Karpas-422 (cell line): ENCODE measurements at regions not wholly inside any gene's neighbourhood (a gene's known extent, or its start where the extent isn't known, plus 50 kb on each side); places are given as distances from the start of the nearest gene placed in this dataset.
"Not testable (repeated sequence)": the region's sequence is repeated elsewhere in the genome, so short reads cannot be mapped to it uniquely, and the experiment has no call there.

Source experiments
- DNase-seq: peaks from one replicate; pipeline ENCODE4 v3.0.0-alpha.2; 2015
- H2AFZ ChIP-seq: fragments of 200-600 bp; sonication (generic); 2 replicates; pipeline ENCODE4 v1.6.1; 2014; ENCODE audit warnings: antibody characterized with exemption, low read length, mixed read lengths
- H3K27ac ChIP-seq: fragments of 200-600 bp; sonication (generic); 2 replicates; pipeline ENCODE4 v1.5.1; 2014; ENCODE audit warnings: mild to moderate bottlenecking, low read length, moderate library complexity
- H3K27me3 ChIP-seq: fragments of 200-600 bp; sonication (generic); 2 replicates; pipeline ENCODE4 v1.6.1; 2014; ENCODE audit warnings: low read length, mixed read lengths
- H3K36me3 ChIP-seq: fragments of 200-600 bp; sonication (generic); 2 replicates; pipeline ENCODE4 v1.6.1; 2014; ENCODE audit warnings: low read length, mixed read lengths; ENCODE audit not compliant: insufficient read depth
- H3K4me1 ChIP-seq: fragments of 200-600 bp; sonication (generic); 2 replicates; pipeline ENCODE4 v1.6.1; 2014; ENCODE audit warnings: mild to moderate bottlenecking, low read length, mixed read lengths
- H3K4me2 ChIP-seq: fragments of 200-600 bp; sonication (generic); 2 replicates; pipeline ENCODE4 v1.6.1; 2014; ENCODE audit warnings: low read length, low read depth, mild to moderate bottlenecking; ENCODE audit not compliant: poor library complexity, severe bottlenecking
- H3K4me3 ChIP-seq: fragments of 200-600 bp; sonication (generic); 2 replicates; pipeline ENCODE4 v1.5.1; 2014; ENCODE audit warnings: mild to moderate bottlenecking, antibody characterized with exemption, low read length, mixed read lengths
- H3K79me2 ChIP-seq: fragments of 200-600 bp; sonication (generic); 2 replicates; pipeline ENCODE4 v1.6.1; 2014; ENCODE audit warnings: mild to moderate bottlenecking, low read length, mixed read lengths
- H3K9ac ChIP-seq: fragments of 200-600 bp; sonication (generic); 2 replicates; pipeline ENCODE4 v1.6.0; 2014; ENCODE audit warnings: low read length
- H3K9me2 ChIP-seq: fragments of 200-600 bp; sonication (generic), shearing (Covaris generic); replicated peaks from 2 replicates; pipeline ENCODE4 v1.6.0; 2014; ENCODE audit warnings: mild to moderate bottlenecking, low read length, moderate library complexity; ENCODE audit not compliant: insufficient read depth
- H3K9me3 ChIP-seq: fragments of 300-700, 200-600 bp; sonication (generic); 2 replicates; pipeline ENCODE4 v1.6.1; 2014; ENCODE audit warnings: low read length, mixed read lengths
- H4K20me1 ChIP-seq: fragments of 200-600 bp; sonication (generic); 2 replicates; pipeline ENCODE4 v1.6.1; 2014; ENCODE audit warnings: mild to moderate bottlenecking, antibody characterized with exemption, low read length, low read depth; ENCODE audit not compliant: insufficient read depth

DNA sequence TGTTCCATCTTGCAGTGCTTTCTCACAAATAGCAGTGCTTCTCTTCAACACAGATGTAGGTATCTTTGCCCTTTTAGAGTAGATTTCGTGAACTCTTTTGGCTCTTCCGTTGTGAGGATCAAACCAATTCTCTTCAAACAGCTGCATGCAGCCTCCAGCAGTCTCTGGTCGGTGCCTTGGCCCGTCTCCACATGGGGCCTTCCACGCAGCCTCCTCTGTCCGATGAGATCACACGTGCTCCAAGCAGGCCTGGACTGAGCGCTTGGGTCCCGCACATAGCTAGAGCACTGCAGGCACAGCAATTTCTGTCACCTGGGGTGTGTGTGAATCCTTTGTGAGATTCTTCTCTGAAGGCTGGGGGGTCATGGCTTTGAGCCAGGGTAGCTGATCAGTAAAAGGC is 82.8 kb upstream of the KCNE2 start:
- Histone ChIP-seq H3K4me1 (no peaks in the 10 kb centered on the region), H3K36me3 (no peaks in the 10 kb centered on the region), H3K4me2 (no peak overlapping the region), H4K20me1 (no peaks in the 10 kb centered on the region), H3K9me3 (no peaks in the 10 kb centered on the region), H3K9me2 (no peaks in the 10 kb centered on the region), H3K79me2 (no peaks in the 10 kb centered on the region), H2AFZ (no peak overlapping the region), H3K27ac (no peak overlapping the region), H3K9ac (no peak overlapping the region), H3K4me3 (no peak overlapping the region), H3K27me3 (no peaks in the 10 kb centered on the region)
- no peak for DNase-seq

DNA sequence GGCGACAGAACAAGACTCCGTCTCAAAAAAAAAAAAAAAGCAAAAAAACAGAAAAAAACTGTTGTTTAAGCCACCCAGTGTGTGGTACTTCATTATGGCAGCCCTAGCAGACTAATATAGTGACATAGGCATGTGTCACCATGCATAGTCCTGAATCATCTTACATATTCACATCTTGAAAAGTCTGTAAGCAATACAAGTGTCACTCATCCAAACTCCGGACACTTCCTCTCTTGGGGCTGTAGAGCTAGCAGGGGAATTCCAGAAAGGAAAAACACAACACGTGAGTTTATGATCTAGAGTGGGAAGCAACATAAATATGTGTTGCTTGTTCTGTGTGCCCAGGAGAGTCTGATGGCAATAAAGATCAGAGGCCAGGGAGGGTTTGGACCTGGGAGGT is 81.6 kb upstream of the KCNE2 start:
- H3K27ac ChIP-seq = no peak overlapping the region
- no peak overlapping the region for H2AFZ ChIP-seq
- H3K36me3 ChIP-seq = no peaks in the 10 kb centered on the region
- H3K9me3 ChIP-seq = no peaks in the 10 kb centered on the region
- H3K4me3 ChIP-seq = no peak overlapping the region
- no peak overlapping the region for H3K4me2 ChIP-seq
- DNase-seq = no peak
- no peaks in the 10 kb centered on the region for H3K9me2 ChIP-seq
- no peaks in the 10 kb centered on the region for H3K27me3 ChIP-seq
- no peaks in the 10 kb centered on the region for H3K79me2 ChIP-seq
- H3K9ac ChIP-seq = no peak overlapping the region
- H3K4me1 ChIP-seq = no peaks in the 10 kb centered on the region
- H4K20me1 ChIP-seq = no peaks in the 10 kb centered on the region

DNA sequence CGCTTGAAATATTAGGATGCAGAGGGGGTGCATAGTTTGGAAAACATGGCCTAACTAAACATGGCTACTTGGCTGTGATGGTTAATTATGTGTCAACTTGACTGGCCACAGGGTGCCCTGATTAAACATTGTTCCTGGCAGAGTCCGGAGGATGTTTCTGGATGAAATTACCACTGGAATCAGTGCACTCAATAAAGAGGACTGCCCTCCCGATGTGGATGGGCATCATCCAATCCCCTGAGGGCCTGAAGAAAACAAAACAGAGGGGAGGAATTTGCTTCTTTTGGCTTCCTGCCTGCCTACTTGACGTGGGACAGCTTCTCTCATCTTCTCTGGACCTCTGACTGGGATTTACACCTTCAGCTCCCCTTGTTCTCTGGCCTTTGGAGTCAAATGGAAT is 79.1 kb upstream of the KCNE2 start:
- H3K27me3 ChIP-seq = no peaks in the 10 kb centered on the region; the same call in 1 of the 2 replicates
- peaks cover 5% of the 10 kb centered on the region; the same call in 1 of the 2 replicates for H3K9me3 ChIP-seq
- H3K36me3 ChIP-seq = no peaks in the 10 kb centered on the region
- no peak overlapping the region for H3K4me3 ChIP-seq
- no peak overlapping the region for H3K9ac ChIP-seq
- H4K20me1 ChIP-seq = no peaks in the 10 kb centered on the region
- DNase-seq = no peak
- H3K79me2 ChIP-seq = no peaks in the 10 kb centered on the region
- H3K4me1 ChIP-seq = no peaks in the 10 kb centered on the region
- H3K9me2 ChIP-seq = no peaks in the 10 kb centered on the region
- H2AFZ ChIP-seq = no peak overlapping the region
- no peak overlapping the region for H3K4me2 ChIP-seq
- no peak overlapping the region for H3K27ac ChIP-seq

DNA sequence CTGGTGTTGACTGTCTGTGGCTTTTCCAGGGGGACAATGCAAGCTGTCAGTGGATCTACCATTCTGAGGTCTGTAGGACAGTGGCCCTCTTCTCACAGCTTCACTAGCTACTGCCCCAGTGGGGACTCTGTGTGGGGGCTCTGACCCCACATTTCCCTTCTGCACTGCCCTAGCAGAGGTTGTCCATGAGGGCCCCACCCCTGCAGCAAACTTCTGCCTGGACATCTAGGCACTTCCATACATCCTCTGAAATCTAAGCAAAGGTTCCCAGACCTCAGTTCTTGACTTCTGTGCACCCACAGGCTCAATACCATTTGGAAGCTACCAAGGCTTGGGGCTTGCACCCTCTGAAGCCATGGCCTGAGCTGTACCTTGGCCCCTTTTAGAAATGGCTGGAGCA is 75.8 kb upstream of the KCNE2 start:
- H3K4me3 ChIP-seq, H3K4me2 ChIP-seq, H3K4me1 ChIP-seq: not testable (repeated sequence)

DNA sequence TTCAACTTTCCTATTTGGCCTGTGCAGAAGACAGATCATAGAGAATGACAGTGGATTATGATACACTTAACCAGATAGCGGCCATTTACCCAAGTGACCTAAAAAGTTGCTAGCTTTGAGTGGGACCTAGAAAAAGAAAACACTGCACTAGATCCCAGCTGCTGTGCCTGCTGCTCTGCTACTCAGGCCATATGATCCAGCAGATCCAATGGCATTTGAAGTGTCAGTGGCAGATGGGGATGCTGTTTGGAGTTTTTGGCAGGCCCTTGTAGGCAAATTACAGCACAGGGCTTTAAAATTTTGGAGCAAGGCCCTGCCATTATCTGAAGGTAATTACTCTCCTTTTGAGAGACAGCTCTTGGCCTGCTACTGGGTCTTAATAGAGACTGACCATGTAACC is 74.0 kb upstream of the KCNE2 start:
- H4K20me1 ChIP-seq = no peaks in the 10 kb centered on the region
- H3K36me3 ChIP-seq = no peaks in the 10 kb centered on the region
- no peaks in the 10 kb centered on the region; the same call in 1 of the 2 replicates for H3K27me3 ChIP-seq
- H3K4me1 ChIP-seq = no peaks in the 10 kb centered on the region
- no peak overlapping the region for H2AFZ ChIP-seq
- no peaks in the 10 kb centered on the region for H3K79me2 ChIP-seq
- DNase-seq = no peak
- H3K9me3 ChIP-seq = peaks cover 5% of the 10 kb centered on the region; the same call in 1 of the 2 replicates
- no peak overlapping the region for H3K27ac ChIP-seq
- H3K4me3 ChIP-seq = no peak overlapping the region
- H3K9ac ChIP-seq = no peak overlapping the region
- H3K9me2 ChIP-seq = no peaks in the 10 kb centered on the region
- no peak overlapping the region for H3K4me2 ChIP-seq

More for the DNA sequence above, 75.8 kb upstream of the KCNE2 start:
- H3K36me3 ChIP-seq, H3K9me3 ChIP-seq, H3K27ac ChIP-seq, DNase-seq, H4K20me1 ChIP-seq, H3K79me2 ChIP-seq, H3K27me3 ChIP-seq, H3K9me2 ChIP-seq, H2AFZ ChIP-seq, H3K9ac ChIP-seq: not testable (repeated sequence)

DNA sequence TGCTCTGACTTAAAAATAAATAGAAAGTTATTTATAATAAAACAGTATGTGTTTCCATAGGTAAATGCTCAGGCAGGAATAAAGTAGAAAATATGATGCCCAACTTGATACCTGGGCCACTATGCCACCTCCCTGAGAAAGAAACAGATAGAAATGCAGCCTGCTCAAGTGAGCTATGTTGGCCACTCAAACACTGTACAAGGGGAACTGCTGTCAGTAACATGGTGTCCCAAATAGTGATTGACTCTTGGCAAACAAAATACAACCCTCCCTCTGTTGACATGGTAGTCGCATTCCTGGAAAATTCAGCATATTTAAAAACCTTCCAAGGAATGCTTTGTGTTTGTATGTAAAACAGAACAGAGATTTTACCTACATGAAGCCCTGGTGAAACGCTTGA is 66.9 kb upstream of the KCNE2 start:
- H3K9ac ChIP-seq = no peak overlapping the region
- H3K36me3 ChIP-seq = no peaks in the 10 kb centered on the region
- H3K4me3 ChIP-seq = no peak overlapping the region
- no peak overlapping the region for H3K4me2 ChIP-seq
- no peaks in the 10 kb centered on the region for H3K9me2 ChIP-seq
- peaks cover 3% of the 10 kb centered on the region; the same call in 1 of the 2 replicates for H3K27me3 ChIP-seq
- H4K20me1 ChIP-seq = no peaks in the 10 kb centered on the region
- no peak overlapping the region for H2AFZ ChIP-seq
- H3K9me3 ChIP-seq = no peaks in the 10 kb centered on the region
- H3K27ac ChIP-seq = no peak overlapping the region
- no peaks in the 10 kb centered on the region for H3K79me2 ChIP-seq
- DNase-seq = no peak
- no peaks in the 10 kb centered on the region for H3K4me1 ChIP-seq

DNA sequence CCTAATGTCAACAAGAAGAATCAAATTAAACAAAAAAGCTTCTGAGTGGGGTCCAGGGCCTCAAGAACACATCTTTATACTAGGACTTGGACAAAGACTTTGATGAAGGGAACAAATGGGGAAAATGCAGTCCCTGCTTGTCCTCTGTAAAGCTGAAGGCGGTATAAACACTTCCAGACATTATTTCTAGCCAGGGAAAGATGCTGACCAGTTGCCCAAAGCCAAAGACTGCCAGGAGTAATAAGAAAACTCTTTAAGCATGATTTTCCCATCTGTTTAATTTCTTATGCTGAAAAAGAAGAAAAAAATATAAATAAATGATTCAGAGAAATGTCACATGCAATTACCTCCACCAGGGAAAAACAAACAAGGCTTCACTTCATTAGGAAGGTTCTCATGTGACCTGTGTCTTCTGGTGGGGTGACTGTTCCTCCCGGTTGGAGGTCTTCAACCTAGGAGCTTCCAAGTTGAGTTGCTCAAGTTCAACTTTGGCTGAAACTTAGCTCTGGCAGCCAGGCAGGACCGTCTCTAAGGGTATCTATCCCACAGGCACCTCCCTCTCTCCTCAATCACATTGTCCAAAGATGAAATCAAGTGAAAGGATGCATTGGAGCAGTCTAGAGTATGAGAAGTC is 65.2 kb upstream of the KCNE2 start:
- no peaks in the 10 kb centered on the region for H3K79me2 ChIP-seq
- no peaks in the 10 kb centered on the region for H3K9me2 ChIP-seq
- H3K27me3 ChIP-seq = peaks cover 3% of the 10 kb centered on the region; the same call in 1 of the 2 replicates
- no peak overlapping the region for H3K27ac ChIP-seq
- no peak overlapping the region for H3K4me3 ChIP-seq
- no peak overlapping the region for H2AFZ ChIP-seq
- no peaks in the 10 kb centered on the region for H3K9me3 ChIP-seq
- H4K20me1 ChIP-seq = no peaks in the 10 kb centered on the region
- H3K4me1 ChIP-seq = no peaks in the 10 kb centered on the region
- no peak overlapping the region for H3K4me2 ChIP-seq
- H3K9ac ChIP-seq = no peak overlapping the region
- no peak for DNase-seq
- no peaks in the 10 kb centered on the region for H3K36me3 ChIP-seq

DNA sequence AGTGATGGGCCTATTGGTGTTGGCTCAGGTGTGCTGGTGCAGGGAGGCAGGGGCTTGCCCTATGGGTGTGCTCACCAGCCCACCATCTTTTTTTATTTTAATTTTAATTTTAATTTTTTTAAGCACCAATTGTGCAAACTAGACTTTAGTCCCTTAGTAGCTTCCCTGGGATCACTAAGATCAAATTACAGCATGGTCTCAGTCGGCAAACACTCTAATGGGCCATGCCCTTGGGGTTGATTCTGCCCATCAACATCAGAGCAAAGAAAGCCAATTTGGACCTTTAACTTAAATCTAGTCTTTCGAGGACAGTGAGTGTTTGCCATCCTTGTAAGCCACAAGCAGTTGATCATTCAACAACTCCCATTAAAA is 64.7 kb upstream of the KCNE2 start:
- Histone ChIP-seq H3K9me3 (no peaks in the 10 kb centered on the region), H3K4me3 (no peak overlapping the region), H3K27me3 (peaks cover 3% of the 10 kb centered on the region; the same call in 1 of the 2 replicates)

More for the DNA sequence above, 64.7 kb upstream of the KCNE2 start:
- DNase-seq = no peak
- Histone ChIP-seq H3K9me2 (no peaks in the 10 kb centered on the region), H3K27ac (no peak overlapping the region), H3K79me2 (no peaks in the 10 kb centered on the region), H3K36me3 (no peaks in the 10 kb centered on the region), H3K9ac (no peak overlapping the region), H3K4me1 (no peaks in the 10 kb centered on the region), H2AFZ (no peak overlapping the region), H4K20me1 (no peaks in the 10 kb centered on the region), H3K4me2 (no peak overlapping the region)
